ENCODE measurements at regions not wholly inside any gene's neighbourhood (a gene's known extent, or its start where the extent isn't known, plus 50 kb on each side); places are given as distances from the start of the nearest gene placed in this dataset.
"Not testable (repeated sequence)": the region's sequence is repeated elsewhere in the genome, so short reads cannot be mapped to it uniquely, and the experiment has no call there.

DNA sequence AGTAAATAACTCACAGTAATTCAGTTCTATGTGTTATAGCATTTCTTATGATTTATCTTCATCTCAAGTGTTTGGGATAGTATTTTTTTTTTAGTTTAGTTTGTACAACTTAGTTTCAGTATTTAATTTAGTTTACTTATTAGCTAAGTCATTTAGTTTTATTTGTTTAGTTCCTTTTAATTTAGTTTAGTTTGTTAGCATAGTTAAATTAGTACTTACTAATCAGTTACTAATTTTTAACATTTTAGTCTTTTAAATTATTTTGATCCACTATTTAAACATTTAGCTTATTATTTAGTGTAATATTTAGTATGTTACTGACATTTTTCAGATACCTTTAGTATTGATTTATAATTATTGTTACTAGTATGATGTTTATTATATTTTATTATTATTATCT is 85.2 kb upstream of the SIPA1L2 start:
- no peak overlapping the region for H3K4me2 ChIP-seq
- no peaks in the 10 kb centered on the region for H3K36me3 ChIP-seq (replicated peaks in 1 of 2; ENCODE audit: control insufficient read depth in 1 of 2, insufficient read depth in 2 of 2, low read length in 1 of 2)
- H4K20me1 ChIP-seq (ENCODE audit: insufficient read depth) = no peaks in the 10 kb centered on the region
- ChIA-PET POLR2A (no interaction called here), CTCF (no interaction called here)
- H3K27me3 ChIP-seq (ENCODE audit: insufficient read depth) = no peaks in the 10 kb centered on the region
- no peak for DNase-seq
- no peaks in the 10 kb centered on the region for H3K4me1 ChIP-seq (ENCODE audit: control insufficient read depth in 1 of 2, insufficient read depth in 2 of 2, low read depth in 1 of 2, low read length in 1 of 2)
- H3F3A ChIP-seq (replicated peaks; ENCODE audit: insufficient read depth) = no peaks in the 10 kb centered on the region
- no peaks in the 10 kb centered on the region for H3K9me2 ChIP-seq
- no peak overlapping the region for H3K9ac ChIP-seq
- no peak for TF ChIP-seq FOXM1 (IDR thresholded peaks at IDR 0.05; ENCODE audit: low read depth)
- no peak overlapping the region for H2AFZ ChIP-seq (ENCODE audit: low read depth)
- no peak overlapping the region for H3K27ac ChIP-seq (ENCODE audit: low read depth in 2 of 2, low read length in 1 of 2)
- H3K4me3 ChIP-seq (ENCODE audit: low read depth in 2 of 2, low read length in 1 of 2) = no peak overlapping the region
- H3K9me3 ChIP-seq = no peaks in the 10 kb centered on the region
- H3K79me2 ChIP-seq (ENCODE audit: insufficient read depth) = no peaks in the 10 kb centered on the region

DNA sequence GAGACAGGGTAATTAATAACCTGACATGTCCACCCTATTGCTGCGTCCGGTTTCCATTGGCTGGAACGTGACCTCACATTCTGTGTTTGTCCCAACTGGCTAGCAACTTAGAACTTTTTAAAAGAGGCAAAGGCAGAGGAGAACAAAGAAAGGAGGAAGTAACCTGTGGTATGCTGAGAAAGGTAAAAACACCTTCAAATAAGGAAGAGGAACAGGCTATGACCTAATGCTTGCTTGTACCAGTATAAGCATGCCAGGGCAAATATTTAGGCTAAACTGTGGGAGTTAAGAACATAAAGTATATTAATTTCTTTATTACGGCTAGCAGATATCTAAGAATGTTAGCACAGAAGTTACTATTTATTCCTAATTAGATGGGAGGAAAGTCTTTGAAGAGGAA is 87.3 kb upstream of the MAP10 start:
- H3K27ac ChIP-seq (ENCODE audit: low read depth in 2 of 2, low read length in 1 of 2); H3K4me3 ChIP-seq (ENCODE audit: low read depth in 2 of 2, low read length in 1 of 2); H4K20me1 ChIP-seq (ENCODE audit: insufficient read depth); H3K36me3 ChIP-seq (replicated peaks in 1 of 2; ENCODE audit: control insufficient read depth in 1 of 2, insufficient read depth in 2 of 2, low read length in 1 of 2); H3K9me3 ChIP-seq; H3K79me2 ChIP-seq (ENCODE audit: insufficient read depth); DNase-seq; H2AFZ ChIP-seq (ENCODE audit: low read depth); POLR2A ChIA-PET; H3F3A ChIP-seq (replicated peaks; ENCODE audit: insufficient read depth); H3K4me1 ChIP-seq (ENCODE audit: control insufficient read depth in 1 of 2, insufficient read depth in 2 of 2, low read depth in 1 of 2, low read length in 1 of 2); H3K9me2 ChIP-seq; H3K4me2 ChIP-seq; CTCF ChIA-PET; H3K27me3 ChIP-seq (ENCODE audit: insufficient read depth); H3K9ac ChIP-seq: not testable (repeated sequence)
- 83% methylated on average over 4 of the region's 4 CpGs for WGBS (ENCODE audit: low lambda C conversion rate)

GRCh38 chr1:232718928-232719927 is 86.0 kb upstream of the MAP10 start:
- Histone ChIP-seq H3K4me1 (ENCODE audit: control insufficient read depth in 1 of 2, insufficient read depth in 2 of 2, low read depth in 1 of 2, low read length in 1 of 2) (no peaks in the 10 kb centered on the region), H2AFZ (ENCODE audit: low read depth) (no peak overlapping the region), H3K4me3 (ENCODE audit: low read depth in 2 of 2, low read length in 1 of 2) (no peak overlapping the region), H3F3A (replicated peaks; ENCODE audit: insufficient read depth) (no peaks in the 10 kb centered on the region), H3K27ac (ENCODE audit: low read depth in 2 of 2, low read length in 1 of 2) (no peak overlapping the region), H3K4me2 (no peak overlapping the region), H3K9me3 (no peaks in the 10 kb centered on the region), H4K20me1 (ENCODE audit: insufficient read depth) (no peaks in the 10 kb centered on the region), H3K27me3 (ENCODE audit: insufficient read depth) (no peaks in the 10 kb centered on the region), H3K9ac (no peak overlapping the region), H3K36me3 (replicated peaks in 1 of 2; ENCODE audit: control insufficient read depth in 1 of 2, insufficient read depth in 2 of 2, low read length in 1 of 2) (no peaks in the 10 kb centered on the region), H3K9me2 (no peaks in the 10 kb centered on the region), H3K79me2 (ENCODE audit: insufficient read depth) (no peaks in the 10 kb centered on the region)
- WGBS (ENCODE audit: low lambda C conversion rate) = 48% methylated on average over 7 of the region's 7 CpGs
- POLR2A ChIA-PET = no interaction called here
- DNase-seq = no peak
- CTCF ChIA-PET = no interaction called here
- TF ChIP-seq FOSL2 (IDR thresholded peaks at IDR 0.05; ENCODE audit: borderline replicate concordance, low read depth) (no peak), RCOR1 (IDR thresholded peaks at IDR 0.05; ENCODE audit: low read length) (no peak), TEAD4 (IDR thresholded peaks at IDR 0.05; ENCODE audit: borderline replicate concordance, insufficient read depth) (no peak), ZBTB33 (IDR thresholded peaks at IDR 0.05; ENCODE audit: borderline replicate concordance, low read depth) (no peak), NFIC (IDR thresholded peaks at IDR 0.05; ENCODE audit: borderline replicate concordance) (no peak), SIN3A (IDR thresholded peaks at IDR 0.05; ENCODE audit: borderline replicate concordance, low read depth, low read length) (no peak), PBX3 (IDR thresholded peaks at IDR 0.05) (no peak), GABPA (IDR thresholded peaks at IDR 0.05; ENCODE audit: low read depth) (no peak)
- TF ChIP-seq, protein P1, sequence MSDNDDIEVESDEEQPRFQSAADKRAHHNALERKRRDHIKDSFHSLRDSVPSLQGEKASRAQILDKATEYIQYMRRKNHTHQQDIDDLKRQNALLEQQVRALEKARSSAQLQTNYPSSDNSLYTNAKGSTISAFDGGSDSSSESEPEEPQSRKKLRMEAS (IDR thresholded peaks at IDR 0.05; ENCODE audit: low read depth) = no peak
